HG02759 (cell line): ENCODE measurements at regions not wholly inside any gene's neighbourhood (a gene's known extent, or its start where the extent isn't known, plus 50 kb on each side); places are given as distances from the start of the nearest gene placed in this dataset.
A peak's percentile ranks its signal among the peaks of the same experiment; 100 is the strongest.
"Not testable (repeated sequence)": the region's sequence is repeated elsewhere in the genome, so short reads cannot be mapped to it uniquely, and the experiment has no call there.

Experiments
- ATAC-seq: cut with Tn5 transposase; IDR thresholded peaks from one replicate; pipeline ENCODE4 v1.9.1; 2021; ENCODE audit warnings: mild to moderate bottlenecking, moderate library complexity; ENCODE audit not compliant: unreplicated experiment

DNA sequence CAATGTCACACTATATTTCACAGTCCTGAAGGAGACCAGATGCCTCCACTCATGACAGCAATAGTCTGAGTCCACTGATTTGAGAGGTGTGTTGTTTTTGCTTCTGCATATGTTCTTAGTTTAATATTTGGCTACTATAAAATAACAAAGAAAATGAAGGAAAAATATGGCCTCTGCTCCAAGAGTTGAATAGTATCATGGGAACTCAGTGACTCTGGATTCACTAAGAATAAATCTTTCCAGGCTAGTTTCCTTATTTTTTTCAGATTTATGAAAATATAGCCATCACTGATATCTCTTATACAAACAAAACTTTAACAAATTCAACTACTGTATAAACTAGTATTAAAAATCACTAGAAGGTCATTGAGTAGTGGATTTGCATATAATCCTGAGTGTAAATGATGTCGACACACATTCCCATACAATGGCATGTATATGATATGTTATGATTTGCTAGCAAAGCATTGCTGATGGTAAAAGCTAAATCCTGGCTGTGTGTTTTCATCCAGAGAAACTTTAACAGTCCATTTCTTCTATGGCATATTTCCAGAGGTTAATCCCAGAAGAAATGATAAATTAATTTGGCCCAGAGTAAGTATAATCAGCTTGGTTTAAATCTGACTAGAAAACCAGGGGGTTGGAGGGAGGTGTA is 66.0 kb upstream of the VIPR2 start:
- no peak for ATAC-seq

- ATAC-seq, result no peak
These were observed 64.8 kb upstream of the VIPR2 start for GRCh38 chr7:159209429-159209828.

- no peak for ATAC-seq
These were observed 63.3 kb upstream of the VIPR2 start for GRCh38 chr7:159207951-159208350.

DNA sequence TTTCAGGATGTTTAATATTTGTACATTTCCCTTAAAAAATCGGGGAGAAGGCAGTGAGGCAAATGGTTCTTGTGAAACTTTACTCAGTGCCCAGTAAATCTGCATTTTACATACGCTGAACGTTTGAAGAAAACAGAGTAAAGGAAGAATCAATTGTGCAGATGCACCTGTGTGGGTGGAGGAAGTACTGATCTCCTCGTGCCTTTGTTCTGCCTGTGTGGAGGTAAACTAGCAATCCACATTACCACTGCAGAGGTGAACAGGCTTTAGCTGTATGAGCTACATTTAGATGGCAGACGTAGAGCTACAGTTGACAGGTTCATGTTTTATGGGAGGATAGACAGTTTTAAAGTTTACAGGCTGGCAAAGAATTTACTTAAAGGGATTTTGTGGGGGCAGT is 62.7 kb upstream of the VIPR2 start:
- no peak for ATAC-seq

DNA sequence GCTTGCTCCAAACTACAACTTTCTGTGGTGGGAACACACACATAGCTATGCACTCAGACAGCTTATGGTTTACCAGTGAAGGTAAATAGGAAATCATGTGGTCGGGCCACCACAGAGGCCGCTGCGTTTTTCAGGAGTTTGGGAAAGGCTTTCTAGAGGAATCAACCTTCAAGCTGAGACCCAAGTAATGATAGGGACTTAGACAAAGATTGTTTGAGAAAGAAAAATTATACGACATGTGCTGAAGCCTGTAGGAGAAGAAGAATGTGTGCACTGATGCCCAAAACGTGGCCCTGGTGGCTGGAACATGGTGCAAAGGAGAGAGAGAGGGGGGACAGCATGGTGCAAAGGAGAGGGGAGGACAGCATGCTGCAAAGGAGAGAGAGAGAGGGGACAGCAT is 61.2 kb upstream of the VIPR2 start:
- no peak for ATAC-seq

DNA sequence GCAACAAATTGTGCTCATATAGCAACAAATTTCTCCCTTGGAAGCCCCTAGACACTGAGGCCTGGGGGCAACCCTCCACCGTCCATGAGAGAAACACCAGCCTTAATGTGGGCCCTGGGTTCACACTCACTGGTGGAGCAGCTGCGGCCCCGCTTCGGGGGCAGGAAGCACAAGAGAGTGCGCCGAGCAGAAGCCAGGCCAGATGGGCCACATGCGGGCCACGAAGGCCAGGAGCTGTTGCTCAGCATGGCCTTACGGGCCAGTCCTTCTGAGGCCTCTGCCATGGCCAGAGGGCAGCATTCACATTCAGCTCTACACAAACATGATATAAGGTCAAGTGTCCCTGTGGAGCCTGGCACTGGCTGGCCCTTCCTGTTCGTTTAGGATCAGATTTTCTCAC is 60.0 kb upstream of the VIPR2 start:
- ATAC-seq, result no peak

- not testable (repeated sequence) for ATAC-seq
These were observed 58.6 kb upstream of the VIPR2 start for GRCh38 chr7:159203253-159203652.

- ATAC-seq, result no peak
These were observed 57.2 kb upstream of the VIPR2 start for GRCh38 chr7:159201722-159202330.

- ATAC-seq, result no peak
These were observed 55.8 kb upstream of the VIPR2 start for GRCh38 chr7:159200421-159200820.

DNA sequence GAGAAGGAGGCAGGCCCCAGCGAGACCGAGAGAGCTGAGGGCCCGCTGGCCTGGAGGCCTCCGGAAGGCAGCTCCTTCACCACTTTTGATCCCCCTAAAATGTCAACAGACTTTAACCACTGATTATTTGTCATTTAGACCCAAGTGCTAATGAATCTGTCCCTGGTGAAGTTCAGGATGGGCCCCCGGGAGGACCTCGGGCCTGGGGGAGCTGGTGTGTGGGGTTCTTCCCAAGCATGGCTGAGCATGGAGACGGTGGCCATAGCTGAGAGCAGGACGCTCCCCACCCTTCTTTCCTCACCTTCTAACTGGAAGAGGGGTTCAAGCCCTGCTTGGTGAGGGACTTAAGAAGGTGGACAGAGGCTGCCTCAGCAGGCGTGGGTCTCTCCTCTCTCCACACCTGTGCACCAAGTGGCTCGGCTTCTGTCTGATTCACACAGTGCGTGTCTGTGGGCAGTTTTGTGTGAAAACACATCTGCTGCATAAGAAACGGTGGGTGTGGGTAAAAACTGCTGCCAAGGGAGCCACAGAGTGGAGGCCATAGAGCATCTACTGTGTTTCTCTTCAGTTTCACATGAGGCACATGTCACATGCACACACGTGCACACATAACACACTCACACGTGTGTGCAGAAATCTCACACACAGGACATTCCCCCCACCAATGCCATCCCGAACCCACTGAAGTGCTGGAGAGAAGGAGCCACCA is 53.5 kb upstream of the VIPR2 start:
- no peak for ATAC-seq

DNA sequence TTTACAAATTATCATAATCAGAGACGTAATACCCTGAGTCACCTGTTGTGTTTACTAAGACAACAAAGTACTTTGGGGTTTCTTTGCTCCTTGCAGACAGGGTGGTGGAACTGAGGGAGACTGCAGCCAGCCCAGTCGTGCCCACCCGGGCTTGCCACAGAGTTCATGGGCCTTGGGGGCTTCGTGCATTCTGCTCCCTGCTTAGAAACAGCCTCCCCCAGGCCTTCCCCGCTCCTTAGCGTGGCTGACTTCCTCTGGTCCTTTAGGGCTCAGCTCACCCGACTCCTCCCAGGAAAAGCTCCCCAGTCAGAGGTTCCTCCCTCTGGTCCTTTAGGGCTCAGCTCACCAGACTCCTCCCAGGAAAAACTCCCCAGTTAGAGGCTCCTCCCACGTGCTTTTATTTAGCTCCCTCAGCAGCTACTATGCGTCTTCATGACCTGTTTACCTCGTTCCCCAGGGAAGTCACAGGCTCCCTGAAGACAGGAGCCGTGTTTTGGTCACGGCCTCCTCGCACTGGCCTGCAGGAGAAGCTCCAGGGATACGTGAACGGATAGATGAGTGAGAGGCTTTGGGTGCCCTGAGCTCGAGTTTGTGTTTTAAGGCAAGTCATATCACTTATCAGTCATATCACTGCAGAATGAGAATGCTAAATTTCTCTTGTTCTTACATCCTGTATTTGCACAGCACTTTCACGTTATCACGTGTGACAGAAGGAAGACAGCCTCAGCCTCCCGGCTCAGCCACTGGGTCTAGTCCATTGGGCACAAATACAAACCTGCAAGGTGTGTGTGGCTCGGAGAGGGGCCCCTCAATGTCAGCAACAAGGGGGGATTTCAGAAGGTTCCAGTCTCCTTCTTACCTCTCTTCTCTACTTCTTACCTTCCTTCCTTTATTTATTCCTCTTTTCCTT is 52.7 kb upstream of the VIPR2 start:
- ATAC-seq, result peak; percentile 56

DNA sequence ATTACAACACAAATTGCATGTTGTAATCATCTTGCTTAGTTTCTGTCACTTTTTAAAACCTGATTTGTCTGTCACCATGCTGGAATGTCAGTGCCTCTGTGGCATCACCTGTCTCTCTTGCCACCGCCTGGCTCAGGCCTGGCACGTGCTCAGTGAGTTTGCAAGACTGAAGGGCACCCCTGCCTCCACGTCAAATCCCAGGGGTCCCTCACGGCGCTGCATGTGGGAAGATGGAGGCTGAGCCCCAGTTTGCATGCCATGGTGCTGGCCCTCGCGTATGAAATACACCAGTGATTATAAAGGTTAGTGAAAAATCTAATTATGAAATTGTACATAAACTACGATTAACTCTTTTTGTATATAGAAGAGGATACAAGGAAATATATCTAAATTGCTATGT is 51.9 kb upstream of the VIPR2 start:
- no peak for ATAC-seq

DNA sequence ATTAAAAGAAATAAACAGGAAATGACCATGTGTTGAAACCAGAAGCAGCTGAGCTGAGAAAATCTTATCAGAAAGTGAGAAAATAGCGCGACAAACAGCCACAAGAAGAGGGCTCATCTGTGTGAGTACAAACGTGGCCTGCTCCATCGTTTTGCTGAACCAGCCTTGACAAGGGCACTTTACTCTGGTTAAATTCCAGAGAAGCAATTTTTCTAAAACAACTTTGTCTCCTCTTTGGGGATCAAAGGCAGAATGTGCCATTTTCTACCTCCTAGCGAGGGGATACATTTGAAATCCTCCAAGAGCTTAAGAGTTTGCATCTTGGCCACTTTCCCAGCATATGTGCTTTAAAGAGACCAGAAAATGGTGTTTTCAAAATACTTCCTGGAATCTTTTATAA is 51.3 kb upstream of the VIPR2 start:
- ATAC-seq, result no peak
